ENCODE measurements at regions not wholly inside any gene's neighbourhood (a gene's known extent, or its start where the extent isn't known, plus 50 kb on each side); places are given as distances from the start of the nearest gene placed in this dataset.

DNA sequence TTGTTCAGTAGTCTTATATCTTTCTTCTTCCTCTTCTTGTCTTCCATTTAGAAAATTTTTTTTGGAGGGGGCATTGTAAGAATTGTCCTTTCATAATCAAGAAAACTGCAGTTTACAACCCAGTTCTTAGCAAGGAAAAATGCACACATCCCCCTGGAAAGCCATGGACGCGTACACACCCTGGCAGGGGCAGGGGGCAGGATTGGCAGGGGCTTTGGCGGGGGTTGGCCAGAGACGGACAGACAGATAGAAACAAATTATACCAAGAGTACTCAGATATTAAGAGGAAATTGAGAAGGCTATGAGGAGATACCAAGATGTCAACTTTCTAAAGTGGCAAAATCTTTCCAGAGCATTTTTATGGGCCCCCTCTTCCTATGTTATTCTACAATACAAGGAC lies 322.5 kb upstream of the CPXCR1 start:
- TF ChIP-seq EZH2 (IDR thresholded peaks at IDR 0.05; ENCODE audit: insufficient read depth, low read length) = no peak
- TF ChIP-seq, protein P1, sequence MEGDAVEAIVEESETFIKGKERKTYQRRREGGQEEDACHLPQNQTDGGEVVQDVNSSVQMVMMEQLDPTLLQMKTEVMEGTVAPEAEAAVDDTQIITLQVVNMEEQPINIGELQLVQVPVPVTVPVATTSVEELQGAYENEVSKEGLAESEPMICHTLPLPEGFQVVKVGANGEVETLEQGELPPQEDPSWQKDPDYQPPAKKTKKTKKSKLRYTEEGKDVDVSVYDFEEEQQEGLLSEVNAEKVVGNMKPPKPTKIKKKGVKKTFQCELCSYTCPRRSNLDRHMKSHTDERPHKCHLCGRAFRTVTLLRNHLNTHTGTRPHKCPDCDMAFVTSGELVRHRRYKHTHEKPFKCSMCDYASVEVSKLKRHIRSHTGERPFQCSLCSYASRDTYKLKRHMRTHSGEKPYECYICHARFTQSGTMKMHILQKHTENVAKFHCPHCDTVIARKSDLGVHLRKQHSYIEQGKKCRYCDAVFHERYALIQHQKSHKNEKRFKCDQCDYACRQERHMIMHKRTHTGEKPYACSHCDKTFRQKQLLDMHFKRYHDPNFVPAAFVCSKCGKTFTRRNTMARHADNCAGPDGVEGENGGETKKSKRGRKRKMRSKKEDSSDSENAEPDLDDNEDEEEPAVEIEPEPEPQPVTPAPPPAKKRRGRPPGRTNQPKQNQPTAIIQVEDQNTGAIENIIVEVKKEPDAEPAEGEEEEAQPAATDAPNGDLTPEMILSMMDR (IDR thresholded peaks at IDR 0.05; ENCODE audit: insufficient read depth, low read depth, low read length) = no peak

All from astrocyte (in vitro differentiated cells and primary cell).